ENCODE measurements at regions not wholly inside any gene's neighbourhood (a gene's known extent, or its start where the extent isn't known, plus 50 kb on each side); places are given as distances from the start of the nearest gene placed in this dataset.

GRCh38 chr13:40336228-40337221 lies 329.9 kb downstream of the FOXO1 start:
- intact Hi-C loops (cut with DNase I; ENCODE audit: low total_unique reads) = no loop called here
- no peak overlapping the region for H3K27ac ChIP-seq
- TF ChIP-seq POLR2A (IDR thresholded peaks at IDR 0.05) (no peak), CTCF (IDR thresholded peaks at IDR 0.05) (no peak)
- H3K27me3 ChIP-seq = no peaks in the 10 kb centered on the region
- no peak overlapping the region for H3K4me3 ChIP-seq
- 78 to 81% methylated on average over 6 to 7 of the region's 7 CpGs for WGBS, 2 donors
- no peaks in the 10 kb centered on the region for H3K4me1 ChIP-seq
- H3K36me3 ChIP-seq (ENCODE audit: low read depth, missing control alignments) = no peaks in the 10 kb centered on the region
- no peak for DNase-seq
- no peaks in the 10 kb centered on the region for H3K9me3 ChIP-seq

- no peak for DNase-seq
- Histone ChIP-seq H3K4me3 (no peak overlapping the region), H3K27me3 (no peaks in the 10 kb centered on the region), H3K9me3 (no peaks in the 10 kb centered on the region), H3K4me1 (no peaks in the 10 kb centered on the region), H3K36me3 (ENCODE audit: low read depth, missing control alignments) (no peaks in the 10 kb centered on the region), H3K27ac (no peak overlapping the region)
- WGBS, 2 donors = 87 to 93% methylated on average over 6 of the region's 6 CpGs
- no peak for TF ChIP-seq CTCF (IDR thresholded peaks at IDR 0.05)
- TF ChIP-seq POLR2A (IDR thresholded peaks at IDR 0.05) = no peak
- intact Hi-C loops (cut with DNase I; ENCODE audit: low total_unique reads) = no loop called here
Observed at GRCh38 chr13:40337651-40338050, 328.8 kb downstream of the FOXO1 start.

- Histone ChIP-seq H3K4me1 (peaks cover 3% of the 10 kb centered on the region), H3K27ac (no peak overlapping the region), H3K9me3 (no peaks in the 10 kb centered on the region), H3K36me3 (ENCODE audit: low read depth, missing control alignments) (no peaks in the 10 kb centered on the region), H3K4me3 (no peak overlapping the region), H3K27me3 (no peaks in the 10 kb centered on the region)
- no peak for DNase-seq
- TF ChIP-seq CTCF (IDR thresholded peaks at IDR 0.05) (no peak), POLR2A (IDR thresholded peaks at IDR 0.05) (no peak)
- 94% methylated on average over 4 to 5 of the region's 5 CpGs for WGBS, 2 donors
- intact Hi-C loops (cut with DNase I; ENCODE audit: low total_unique reads) = no loop called here
Observed at GRCh38 chr13:40338217-40338616, 328.2 kb downstream of the FOXO1 start.

- intact Hi-C loops (cut with DNase I; ENCODE audit: low total_unique reads) = no loop called here
- H3K36me3 ChIP-seq (ENCODE audit: low read depth, missing control alignments) = no peaks in the 10 kb centered on the region
- TF ChIP-seq CTCF (IDR thresholded peaks at IDR 0.05) (no peak), POLR2A (IDR thresholded peaks at IDR 0.05) (no peak)
- H3K4me3 ChIP-seq = no peak overlapping the region
- no peaks in the 10 kb centered on the region for H3K9me3 ChIP-seq
- DNase-seq = no peak
- no peak overlapping the region for H3K27ac ChIP-seq
- peaks cover 23% of the 10 kb centered on the region for H3K4me1 ChIP-seq
- H3K27me3 ChIP-seq = no peaks in the 10 kb centered on the region
- 74 to 76% methylated on average over 6 of the region's 6 CpGs for WGBS, 2 donors
Observed at GRCh38 chr13:40340368-40341095, 325.9 kb downstream of the FOXO1 start.
